Skeletal muscle cell (primary cell): ENCODE measurements at regions not wholly inside any gene's neighbourhood (a gene's known extent, or its start where the extent isn't known, plus 50 kb on each side); places are given as distances from the start of the nearest gene placed in this dataset.

Experiments used
- DNase-seq: peaks from one replicate; pipeline ENCODE4 v3.0.0-alpha.2; 2010; ENCODE audit warnings: low read depth
- H3K4me3 ChIP-seq: 2 replicates; pipeline ENCODE4 v1.5.1; 2011; ENCODE audit warnings: low read depth, mild to moderate bottlenecking, control low read depth, low read length, moderate library complexity

DNA sequence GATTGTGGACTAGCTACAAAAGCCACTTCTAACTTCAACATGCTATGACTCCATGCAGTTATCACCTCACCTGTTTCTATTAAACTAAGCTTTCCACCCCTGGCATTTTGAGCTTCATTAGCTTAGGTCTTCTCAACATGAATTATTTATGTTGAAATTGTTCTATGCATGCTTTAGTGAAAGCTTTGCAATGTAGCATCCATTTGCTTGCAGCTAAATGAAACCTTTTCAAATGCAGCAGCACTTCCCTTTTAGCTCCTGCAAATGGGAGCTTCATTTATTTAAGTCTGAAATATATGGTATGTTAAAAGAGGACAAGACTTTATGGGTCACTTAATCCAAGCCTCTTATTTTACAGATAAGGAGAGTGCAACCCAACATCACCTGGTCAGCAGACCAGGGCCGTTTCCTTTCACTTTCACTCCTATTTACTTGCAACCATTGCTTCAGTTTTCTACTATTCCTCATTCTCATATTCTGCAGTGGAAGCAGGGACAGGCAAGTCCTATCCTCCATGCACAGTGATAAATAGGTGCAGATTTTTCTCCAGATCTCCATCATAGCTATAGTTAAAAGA lies 56.4 kb upstream of the SAMSN1 start:
- no peak overlapping the region for H3K4me3 ChIP-seq

DNA sequence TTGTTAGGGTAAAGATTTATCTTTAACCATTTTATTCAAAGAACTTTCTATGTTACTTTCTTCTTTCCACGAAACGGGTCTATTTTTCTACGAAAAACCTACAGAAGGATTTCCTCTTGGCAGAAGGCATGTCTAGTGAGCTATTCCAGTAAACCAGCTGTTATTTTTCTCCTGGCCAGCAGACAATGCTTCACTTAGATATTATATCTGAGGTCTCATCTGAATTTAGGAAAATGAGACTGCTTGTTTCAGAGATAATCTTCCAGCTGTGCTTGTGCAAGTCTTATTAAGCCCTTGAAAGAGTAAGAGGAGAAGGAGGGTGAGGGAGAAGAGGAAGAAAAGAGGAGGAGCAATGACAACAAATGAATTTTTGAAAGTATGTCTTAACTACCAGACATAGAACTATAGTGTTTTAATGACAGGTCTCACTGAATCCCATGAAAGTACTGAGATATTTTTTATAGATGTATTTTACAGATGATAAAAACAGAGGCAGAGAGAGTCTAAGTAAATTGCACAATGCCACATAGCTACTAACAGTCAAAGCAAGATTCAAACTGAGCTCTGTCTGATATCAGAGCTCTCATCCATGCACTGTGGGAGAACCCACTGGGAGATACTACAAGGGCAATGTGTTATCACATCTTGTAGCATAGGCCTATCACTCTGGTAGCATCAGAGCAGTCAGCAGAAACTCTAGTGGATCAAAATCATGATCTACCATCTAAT lies 54.6 kb upstream of the SAMSN1 start:
- no peak for DNase-seq
- no peak overlapping the region for H3K4me3 ChIP-seq

More for the DNA sequence above, 56.4 kb upstream of the SAMSN1 start:
- no peak for DNase-seq

DNA sequence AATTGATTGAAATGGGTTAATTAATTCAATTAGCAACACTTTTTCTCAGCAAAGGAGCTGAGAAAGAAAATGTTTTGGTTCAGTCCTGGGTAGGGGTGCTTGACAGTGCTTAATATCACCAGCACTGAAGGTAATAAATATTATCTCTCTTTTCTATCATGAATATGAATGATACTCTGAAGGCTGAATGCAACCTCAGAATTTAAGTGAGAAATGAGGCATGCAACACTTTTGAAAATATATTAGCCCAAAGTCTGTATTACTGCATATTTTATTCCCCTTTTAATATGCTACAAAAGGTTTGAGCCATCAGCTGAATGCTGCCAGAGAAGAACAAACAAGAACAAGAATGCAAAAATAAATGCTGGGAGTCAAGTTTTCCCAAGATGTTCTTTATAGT lies 52.0 kb upstream of the SAMSN1 start:
- no peak for DNase-seq
- no peak overlapping the region for H3K4me3 ChIP-seq
